ENCODE measurements at regions not wholly inside any gene's neighbourhood (a gene's known extent, or its start where the extent isn't known, plus 50 kb on each side); places are given as distances from the start of the nearest gene placed in this dataset.

DNA sequence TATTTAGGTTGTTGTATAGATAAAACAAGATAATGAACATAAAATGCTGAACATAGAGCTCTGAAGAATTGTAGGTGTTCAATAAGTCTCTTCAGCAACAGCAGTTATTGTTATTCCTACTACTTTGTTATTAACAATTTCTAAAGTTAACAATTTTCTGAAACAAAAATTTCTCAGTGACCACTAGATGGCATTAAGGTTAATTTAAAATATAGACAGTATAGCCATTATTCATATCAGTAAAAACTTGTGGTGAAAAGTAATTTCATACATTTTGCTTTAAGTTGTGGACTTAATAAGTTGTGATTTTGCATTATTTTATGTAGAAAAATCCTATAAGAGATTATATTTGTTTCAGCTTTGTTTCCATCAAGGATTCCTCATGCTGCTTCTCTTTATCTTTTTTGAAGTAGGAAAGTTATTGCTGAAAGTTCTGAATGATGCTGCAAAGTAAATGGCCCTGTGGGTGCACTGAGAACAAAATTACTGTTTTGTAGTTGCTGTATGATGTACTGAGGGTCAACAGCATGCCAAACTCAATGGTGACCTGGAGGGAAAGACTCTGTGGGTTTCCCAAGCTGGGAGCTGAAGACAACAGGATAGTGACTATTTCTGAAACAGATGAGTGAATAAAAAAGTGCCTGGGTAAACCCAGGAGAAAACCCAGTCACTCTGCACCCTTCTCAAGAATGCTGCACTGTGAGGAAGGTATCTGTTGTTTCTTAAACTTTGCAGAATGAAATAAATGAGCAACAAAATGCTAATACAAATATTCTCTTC is 253.6 kb downstream of the KIF20B start:
- FAIRE-seq (peak; percentile 35), DNase-seq (no peak)
- TF ChIP-seq, protein P1, sequence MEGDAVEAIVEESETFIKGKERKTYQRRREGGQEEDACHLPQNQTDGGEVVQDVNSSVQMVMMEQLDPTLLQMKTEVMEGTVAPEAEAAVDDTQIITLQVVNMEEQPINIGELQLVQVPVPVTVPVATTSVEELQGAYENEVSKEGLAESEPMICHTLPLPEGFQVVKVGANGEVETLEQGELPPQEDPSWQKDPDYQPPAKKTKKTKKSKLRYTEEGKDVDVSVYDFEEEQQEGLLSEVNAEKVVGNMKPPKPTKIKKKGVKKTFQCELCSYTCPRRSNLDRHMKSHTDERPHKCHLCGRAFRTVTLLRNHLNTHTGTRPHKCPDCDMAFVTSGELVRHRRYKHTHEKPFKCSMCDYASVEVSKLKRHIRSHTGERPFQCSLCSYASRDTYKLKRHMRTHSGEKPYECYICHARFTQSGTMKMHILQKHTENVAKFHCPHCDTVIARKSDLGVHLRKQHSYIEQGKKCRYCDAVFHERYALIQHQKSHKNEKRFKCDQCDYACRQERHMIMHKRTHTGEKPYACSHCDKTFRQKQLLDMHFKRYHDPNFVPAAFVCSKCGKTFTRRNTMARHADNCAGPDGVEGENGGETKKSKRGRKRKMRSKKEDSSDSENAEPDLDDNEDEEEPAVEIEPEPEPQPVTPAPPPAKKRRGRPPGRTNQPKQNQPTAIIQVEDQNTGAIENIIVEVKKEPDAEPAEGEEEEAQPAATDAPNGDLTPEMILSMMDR (IDR thresholded peaks at IDR 0.05; ENCODE audit: borderline replicate concordance, extremely low read depth, insufficient read depth) = no peak
- intact Hi-C loops (cut with DNase I) = no loop called here
- Histone ChIP-seq H3K27ac (ENCODE audit: low read depth in 2 of 2, low read length in 2 of 2) (no peak overlapping the region), H3K9ac (ENCODE audit: low read length in 3 of 3) (no peak overlapping the region), H3K9me3 (ENCODE audit: control insufficient read depth in 2 of 3, insufficient read depth in 1 of 3, low read length in 3 of 3) (no peaks in the 10 kb centered on the region), H3K4me3 (ENCODE audit: low read length in 3 of 3) (no peak overlapping the region), H3K4me1 (ENCODE audit: control insufficient read depth in 2 of 3, insufficient read depth in 2 of 3, low read depth in 1 of 3, low read length in 3 of 3) (no peaks in the 10 kb centered on the region), H3K36me3 (ENCODE audit: control insufficient read depth in 2 of 3, insufficient read depth in 3 of 3, low read length in 3 of 3) (no peaks in the 10 kb centered on the region), H3K27me3 (ENCODE audit: control insufficient read depth, insufficient read depth, low read length) (no peaks in the 10 kb centered on the region)

DNA sequence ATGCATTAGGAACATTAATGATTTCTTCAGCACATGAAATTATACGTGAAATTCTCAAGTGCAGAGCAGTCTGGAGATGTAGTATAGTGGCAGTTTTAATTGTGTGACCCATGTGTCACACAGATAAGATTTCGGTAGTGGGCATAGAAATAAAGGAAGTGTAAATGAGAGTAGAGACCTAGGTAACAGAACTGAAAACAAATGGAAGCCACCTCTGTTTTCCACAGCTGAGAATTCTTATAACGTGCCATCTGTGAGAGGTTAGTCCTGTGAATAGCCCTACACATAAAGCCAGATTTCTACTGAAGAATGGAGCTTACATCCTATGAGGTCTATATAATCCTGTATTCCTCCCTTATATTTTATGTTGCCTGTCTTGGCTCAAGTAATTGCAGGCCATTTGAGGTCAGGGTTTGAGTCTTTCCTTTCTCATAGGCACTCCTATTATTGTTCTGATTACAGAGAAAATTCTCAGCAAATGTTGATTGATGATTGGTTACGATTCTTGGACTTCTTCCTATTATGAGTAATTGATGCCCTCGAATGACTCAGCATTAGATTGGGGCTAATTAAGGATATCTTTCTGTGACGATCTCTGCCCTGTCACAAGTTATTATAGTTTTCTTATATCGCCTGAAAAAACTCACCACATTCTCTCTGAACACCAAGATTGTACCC is 258.2 kb downstream of the KIF20B start:
- H3K4me3 ChIP-seq (ENCODE audit: low read length in 3 of 3) = no peak overlapping the region
- H3K27ac ChIP-seq (ENCODE audit: low read depth in 2 of 2, low read length in 2 of 2) = no peak overlapping the region
- TF ChIP-seq, protein P1 (IDR thresholded peaks at IDR 0.05; ENCODE audit: borderline replicate concordance, extremely low read depth, insufficient read depth) = no peak
- FAIRE-seq (no peak), DNase-seq (no peak)
- no peaks in the 10 kb centered on the region for H3K9me3 ChIP-seq (ENCODE audit: control insufficient read depth in 2 of 3, insufficient read depth in 1 of 3, low read length in 3 of 3)
- H3K27me3 ChIP-seq (ENCODE audit: control insufficient read depth, insufficient read depth, low read length) = no peaks in the 10 kb centered on the region
- no peaks in the 10 kb centered on the region for H3K36me3 ChIP-seq (ENCODE audit: control insufficient read depth in 2 of 3, insufficient read depth in 3 of 3, low read length in 3 of 3)
- intact Hi-C loops (cut with DNase I) = no loop called here
- no peaks in the 10 kb centered on the region for H3K4me1 ChIP-seq (ENCODE audit: control insufficient read depth in 2 of 3, insufficient read depth in 2 of 3, low read depth in 1 of 3, low read length in 3 of 3)
- no peak overlapping the region for H3K9ac ChIP-seq (ENCODE audit: low read length in 3 of 3)

DNA sequence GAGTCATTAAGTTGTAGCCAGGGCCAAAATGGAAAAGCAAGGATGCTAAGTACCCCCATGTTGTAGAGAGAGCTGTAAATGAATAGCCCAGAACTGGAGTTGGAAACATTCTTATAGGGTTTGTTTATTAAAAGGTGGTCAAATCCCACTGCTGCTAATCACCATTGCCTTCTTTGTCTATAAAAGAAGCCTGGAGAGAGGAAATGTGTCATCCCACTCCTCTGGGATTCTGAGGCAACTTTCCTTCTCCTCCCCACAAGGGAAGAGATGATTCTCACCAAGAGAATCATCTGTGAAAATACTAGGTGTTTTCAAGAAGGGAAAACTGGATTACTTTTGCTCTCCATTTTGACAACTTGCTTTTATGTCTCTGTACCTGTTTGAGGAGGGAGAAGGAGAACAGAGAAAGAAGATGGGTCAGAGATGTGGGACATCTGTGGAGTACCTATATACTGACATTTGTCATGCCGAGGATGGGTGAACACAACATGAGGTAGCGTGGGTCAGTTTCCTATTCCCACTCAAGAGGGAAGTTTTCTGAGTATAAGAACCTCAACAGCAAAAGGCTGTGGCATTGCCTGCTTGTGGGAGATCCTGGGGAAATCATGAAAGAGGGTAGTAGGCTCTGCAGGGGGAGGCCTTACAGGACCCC is 262.2 kb downstream of the KIF20B start:
- Histone ChIP-seq H3K27ac (ENCODE audit: low read depth in 2 of 2, low read length in 2 of 2) (no peak overlapping the region), H3K4me3 (ENCODE audit: low read length in 3 of 3) (no peak overlapping the region), H3K9ac (ENCODE audit: low read length in 3 of 3) (no peak overlapping the region), H3K9me3 (ENCODE audit: control insufficient read depth in 2 of 3, insufficient read depth in 1 of 3, low read length in 3 of 3) (no peaks in the 10 kb centered on the region), H3K4me1 (ENCODE audit: control insufficient read depth in 2 of 3, insufficient read depth in 2 of 3, low read depth in 1 of 3, low read length in 3 of 3) (no peaks in the 10 kb centered on the region), H3K27me3 (ENCODE audit: control insufficient read depth, insufficient read depth, low read length) (no peaks in the 10 kb centered on the region), H3K36me3 (ENCODE audit: control insufficient read depth in 2 of 3, insufficient read depth in 3 of 3, low read length in 3 of 3) (no peaks in the 10 kb centered on the region)
- TF ChIP-seq, protein P1 (IDR thresholded peaks at IDR 0.05; ENCODE audit: borderline replicate concordance, extremely low read depth, insufficient read depth) = no peak
- FAIRE-seq (no peak), DNase-seq (no peak)
- intact Hi-C loops (cut with DNase I) = no loop called here

Measured in kidney (tissue), 13 donors.